Upper lobe of left lung (tissue), 4 donors: ENCODE measurements at regions not wholly inside any gene's neighbourhood (a gene's known extent, or its start where the extent isn't known, plus 50 kb on each side); places are given as distances from the start of the nearest gene placed in this dataset.

ENCODE experiments used
- EP300 ChIP-seq, 4 donors: sonication (generic); formaldehyde crosslinking; IDR thresholded peaks; one replicate each; pipeline ENCODE4 v1.5.1; 2017; ENCODE audit warnings: antibody characterized with exemption in 4 of 4, control low read depth in 2 of 4
- POLR2A ChIP-seq, 4 donors: fragments of 450-650 bp; IDR thresholded peaks; one replicate each; pipeline ENCODE4 v1.5.1; 2016 to 2017; ENCODE audit warnings: antibody characterized with exemption in 4 of 4, mild to moderate bottlenecking in 2 of 4
- POLR2AphosphoS5 ChIP-seq, 2 donors: sonication (generic); formaldehyde crosslinking; IDR thresholded peaks; one replicate each; pipeline ENCODE4 v1.5.1; 2017; ENCODE audit warnings: antibody characterized with exemption in 2 of 2
- TF ChIP-seq, protein P1 (sequence below), 6 experiments: fragments of 450-650 bp in 4 of 6; fragments of 200-600 bp in 2 of 6; sonication (generic) in 2 of 6; IDR thresholded peaks; one replicate each; pipeline ENCODE4 v1.5.1; 2016 to 2019; ENCODE audit warnings: antibody characterized with exemption in 6 of 6

DNA sequence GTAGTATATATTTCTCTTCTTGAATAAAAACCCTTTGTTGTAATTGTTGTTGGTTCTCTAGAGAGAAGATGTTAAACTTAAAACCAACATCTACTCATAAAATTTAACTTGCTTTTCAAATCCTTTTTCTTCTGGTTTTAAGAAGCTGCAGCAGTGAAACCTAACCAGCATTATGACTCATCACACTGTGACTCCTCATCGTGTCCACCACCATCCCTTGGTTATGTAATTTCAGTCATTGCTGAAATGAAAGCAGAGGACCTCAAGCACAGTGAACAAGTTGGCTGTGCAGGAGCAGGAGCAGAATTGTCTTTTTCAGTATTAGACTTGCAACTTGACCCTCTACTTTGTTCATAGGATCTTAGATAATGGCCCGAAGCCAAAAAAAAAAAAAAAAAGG lies 64.9 kb upstream of the HTR2A start:
- TF ChIP-seq, protein P1, sequence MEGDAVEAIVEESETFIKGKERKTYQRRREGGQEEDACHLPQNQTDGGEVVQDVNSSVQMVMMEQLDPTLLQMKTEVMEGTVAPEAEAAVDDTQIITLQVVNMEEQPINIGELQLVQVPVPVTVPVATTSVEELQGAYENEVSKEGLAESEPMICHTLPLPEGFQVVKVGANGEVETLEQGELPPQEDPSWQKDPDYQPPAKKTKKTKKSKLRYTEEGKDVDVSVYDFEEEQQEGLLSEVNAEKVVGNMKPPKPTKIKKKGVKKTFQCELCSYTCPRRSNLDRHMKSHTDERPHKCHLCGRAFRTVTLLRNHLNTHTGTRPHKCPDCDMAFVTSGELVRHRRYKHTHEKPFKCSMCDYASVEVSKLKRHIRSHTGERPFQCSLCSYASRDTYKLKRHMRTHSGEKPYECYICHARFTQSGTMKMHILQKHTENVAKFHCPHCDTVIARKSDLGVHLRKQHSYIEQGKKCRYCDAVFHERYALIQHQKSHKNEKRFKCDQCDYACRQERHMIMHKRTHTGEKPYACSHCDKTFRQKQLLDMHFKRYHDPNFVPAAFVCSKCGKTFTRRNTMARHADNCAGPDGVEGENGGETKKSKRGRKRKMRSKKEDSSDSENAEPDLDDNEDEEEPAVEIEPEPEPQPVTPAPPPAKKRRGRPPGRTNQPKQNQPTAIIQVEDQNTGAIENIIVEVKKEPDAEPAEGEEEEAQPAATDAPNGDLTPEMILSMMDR (IDR thresholded peaks at IDR 0.05) = no peak
- TF ChIP-seq POLR2A (IDR thresholded peaks at IDR 0.05) = no peak
- no peak for TF ChIP-seq POLR2AphosphoS5 (IDR thresholded peaks at IDR 0.05)
- TF ChIP-seq EP300 (IDR thresholded peaks at IDR 0.05) = peak in 1 of 4 donors; percentile 48
